ENCODE measurements at regions not wholly inside any gene's neighbourhood (a gene's known extent, or its start where the extent isn't known, plus 50 kb on each side); places are given as distances from the start of the nearest gene placed in this dataset.

DNA sequence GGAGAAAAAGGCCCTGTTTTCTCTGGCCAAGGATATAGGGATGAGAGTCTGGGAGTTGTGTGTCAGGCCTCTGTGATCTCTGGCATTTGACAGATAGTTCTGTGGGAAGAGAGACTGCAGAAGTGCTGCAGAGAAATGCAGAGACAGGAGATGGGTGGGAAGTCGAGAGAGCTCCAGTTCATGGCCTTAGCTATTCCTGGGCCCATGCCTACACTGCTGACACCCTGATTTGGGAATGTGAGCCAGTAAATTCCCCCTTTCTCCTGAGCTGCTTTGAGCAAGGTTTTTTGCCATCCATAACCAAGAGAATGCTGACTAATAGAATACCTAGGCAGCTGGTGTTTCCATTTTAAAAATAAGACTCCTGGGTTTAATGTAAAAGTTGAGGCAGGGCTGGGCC is 59.3 kb downstream of the EBLN2 start:
- no peak for DNase-seq (ENCODE audit: insufficient read length, low spot score, missing footprints)
- no peaks in the 10 kb centered on the region for H4K20me1 ChIP-seq (ENCODE audit: insufficient read depth, low read length)

DNA sequence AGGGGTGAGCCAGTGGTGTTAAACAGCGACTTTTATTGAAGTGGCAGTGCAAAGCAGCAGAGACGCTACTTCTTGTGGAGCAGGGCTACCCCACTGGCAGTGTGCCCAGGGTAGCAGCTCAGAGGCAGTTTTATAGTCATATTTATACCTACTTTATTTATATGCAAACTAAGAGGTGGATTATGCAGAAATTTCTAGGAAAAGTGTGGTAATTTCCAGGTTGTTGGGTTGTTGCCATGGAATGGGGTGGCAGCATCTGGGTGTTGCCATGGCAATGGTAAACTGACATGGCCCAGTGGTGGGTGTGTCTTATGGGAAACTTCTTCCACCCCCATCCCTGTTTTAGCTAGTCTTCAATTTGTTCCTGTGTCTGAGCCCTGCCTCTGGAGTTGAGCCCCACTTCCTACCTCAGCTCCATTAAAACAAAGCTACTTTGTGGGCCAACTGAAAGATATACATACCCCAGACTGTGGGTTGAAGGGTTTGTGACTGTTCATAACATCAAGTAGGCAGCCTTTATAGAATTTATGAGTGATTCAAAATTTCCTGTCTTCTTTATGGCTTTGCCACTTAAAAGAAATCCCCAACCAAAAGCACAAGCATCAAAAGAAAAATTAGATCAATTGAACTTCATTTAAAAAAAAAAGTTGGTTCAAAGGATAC is 60.3 kb downstream of the EBLN2 start:
- DNase-seq (ENCODE audit: insufficient read length, low spot score, missing footprints) = no peak
- TF ChIP-seq CTCF (IDR thresholded peaks at IDR 0.05; ENCODE audit: extremely low read depth, low read depth, low read length) = no peak

More for the DNA sequence above, 59.3 kb downstream of the EBLN2 start:
- Histone ChIP-seq H3K36me3 (ENCODE audit: insufficient read depth, low read length) (no peaks in the 10 kb centered on the region), H3K79me2 (ENCODE audit: insufficient read depth, low read length) (no peaks in the 10 kb centered on the region), H3K4me2 (ENCODE audit: insufficient read depth, low read length) (no peak overlapping the region), H3K27ac (ENCODE audit: low read depth, low read length) (no peak overlapping the region), H3K9me3 (ENCODE audit: low read depth, low read length) (no peaks in the 10 kb centered on the region), H2AFZ (ENCODE audit: low read length) (no peak overlapping the region), H3K4me1 (ENCODE audit: insufficient read depth, low read length) (no peaks in the 10 kb centered on the region), H3K4me3 (ENCODE audit: insufficient read depth, low read length) (no peak overlapping the region), H3K27me3 (ENCODE audit: insufficient read depth, low read length) (no peaks in the 10 kb centered on the region)
- TF ChIP-seq CTCF (IDR thresholded peaks at IDR 0.05; ENCODE audit: extremely low read depth, low read depth, low read length) = no peak

DNA sequence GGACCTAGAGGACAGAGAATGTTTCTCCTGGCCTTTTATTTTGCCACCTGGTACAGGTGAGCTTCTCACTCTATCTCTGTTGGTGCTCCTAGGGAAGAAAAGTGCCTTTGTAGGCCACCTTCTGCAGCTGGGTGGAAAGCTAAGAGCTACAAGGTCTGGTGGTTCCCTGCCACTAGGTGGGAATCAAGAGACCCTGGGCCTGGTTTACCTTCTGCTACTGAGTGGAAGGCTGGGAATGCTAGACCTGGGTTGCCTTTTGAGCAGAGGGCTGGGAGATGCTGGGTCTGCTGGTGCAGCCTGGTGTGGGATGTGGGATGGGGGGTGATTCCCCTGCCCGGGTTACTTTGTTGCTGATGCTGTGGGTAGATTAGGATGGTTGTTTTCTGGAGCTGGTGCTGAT is 72.6 kb downstream of the EBLN2 start:
- H3K27me3 ChIP-seq (ENCODE audit: insufficient read depth, low read length) = no peaks in the 10 kb centered on the region
- H3K79me2 ChIP-seq (ENCODE audit: insufficient read depth, low read length) = no peaks in the 10 kb centered on the region
- no peak for DNase-seq (ENCODE audit: insufficient read length, low spot score, missing footprints)
- no peaks in the 10 kb centered on the region for H3K36me3 ChIP-seq (ENCODE audit: insufficient read depth, low read length)
- TF ChIP-seq CTCF (IDR thresholded peaks at IDR 0.05; ENCODE audit: extremely low read depth, low read depth, low read length) = no peak
- no peak overlapping the region for H3K27ac ChIP-seq (ENCODE audit: low read depth, low read length)
- no peak overlapping the region for H3K4me2 ChIP-seq (ENCODE audit: insufficient read depth, low read length)
- no peaks in the 10 kb centered on the region for H4K20me1 ChIP-seq (ENCODE audit: insufficient read depth, low read length)
- no peaks in the 10 kb centered on the region for H3K9me3 ChIP-seq (ENCODE audit: low read depth, low read length)
- no peaks in the 10 kb centered on the region for H3K4me1 ChIP-seq (ENCODE audit: insufficient read depth, low read length)
- H2AFZ ChIP-seq (ENCODE audit: low read length) = no peak overlapping the region
- no peak overlapping the region for H3K4me3 ChIP-seq (ENCODE audit: insufficient read depth, low read length)

More for the DNA sequence above, 60.3 kb downstream of the EBLN2 start:
- no peaks in the 10 kb centered on the region for H3K36me3 ChIP-seq (ENCODE audit: insufficient read depth, low read length)
- H3K4me3 ChIP-seq (ENCODE audit: insufficient read depth, low read length) = no peak overlapping the region
- no peak overlapping the region for H3K4me2 ChIP-seq (ENCODE audit: insufficient read depth, low read length)
- no peaks in the 10 kb centered on the region for H3K79me2 ChIP-seq (ENCODE audit: insufficient read depth, low read length)
- H3K27ac ChIP-seq (ENCODE audit: low read depth, low read length) = no peak overlapping the region
- no peak overlapping the region for H2AFZ ChIP-seq (ENCODE audit: low read length)
- H4K20me1 ChIP-seq (ENCODE audit: insufficient read depth, low read length) = no peaks in the 10 kb centered on the region
- H3K9me3 ChIP-seq (ENCODE audit: low read depth, low read length) = no peaks in the 10 kb centered on the region
- no peaks in the 10 kb centered on the region for H3K27me3 ChIP-seq (ENCODE audit: insufficient read depth, low read length)
- no peaks in the 10 kb centered on the region for H3K4me1 ChIP-seq (ENCODE audit: insufficient read depth, low read length)

DNA sequence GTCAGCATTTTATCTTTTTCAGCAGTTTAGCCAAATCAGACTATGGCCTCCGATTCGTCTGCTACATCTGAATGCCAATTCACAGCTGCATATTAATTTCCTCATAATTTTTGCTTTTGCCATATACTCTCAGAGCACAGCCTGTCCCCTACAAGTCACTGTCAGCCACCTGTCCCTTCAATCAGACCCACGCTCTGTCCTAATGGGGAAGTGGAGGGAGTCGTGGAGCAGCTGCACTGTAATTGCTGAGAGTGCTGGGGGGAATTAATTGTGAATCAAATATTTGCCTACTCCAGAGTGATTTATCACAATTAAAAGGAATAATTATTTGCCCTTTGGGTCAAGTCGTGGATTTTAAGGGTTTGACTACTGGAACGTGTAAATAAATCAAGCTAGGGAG is 75.5 kb downstream of the EBLN2 start:
- H3K36me3 ChIP-seq (ENCODE audit: insufficient read depth, low read length) = no peaks in the 10 kb centered on the region
- no peaks in the 10 kb centered on the region for H3K79me2 ChIP-seq (ENCODE audit: insufficient read depth, low read length)
- DNase-seq (ENCODE audit: insufficient read length, low spot score, missing footprints) = no peak
- no peaks in the 10 kb centered on the region for H3K9me3 ChIP-seq (ENCODE audit: low read depth, low read length)
- no peak overlapping the region for H2AFZ ChIP-seq (ENCODE audit: low read length)
- H4K20me1 ChIP-seq (ENCODE audit: insufficient read depth, low read length) = no peaks in the 10 kb centered on the region
- H3K27me3 ChIP-seq (ENCODE audit: insufficient read depth, low read length) = peaks cover 6% of the 10 kb centered on the region
- H3K27ac ChIP-seq (ENCODE audit: low read depth, low read length) = no peak overlapping the region
- TF ChIP-seq CTCF (IDR thresholded peaks at IDR 0.05; ENCODE audit: extremely low read depth, low read depth, low read length) = no peak
- no peak overlapping the region for H3K4me3 ChIP-seq (ENCODE audit: insufficient read depth, low read length)
- no peaks in the 10 kb centered on the region for H3K4me1 ChIP-seq (ENCODE audit: insufficient read depth, low read length)
- no peak overlapping the region for H3K4me2 ChIP-seq (ENCODE audit: insufficient read depth, low read length)
